HG02759 (cell line): ENCODE measurements at regions not wholly inside any gene's neighbourhood (a gene's known extent, or its start where the extent isn't known, plus 50 kb on each side); places are given as distances from the start of the nearest gene placed in this dataset.
"Not testable (repeated sequence)": the region's sequence is repeated elsewhere in the genome, so short reads cannot be mapped to it uniquely, and the experiment has no call there.

Source experiments
- ATAC-seq: cut with Tn5 transposase; IDR thresholded peaks from one replicate; pipeline ENCODE4 v1.9.1; 2021; ENCODE audit warnings: mild to moderate bottlenecking, moderate library complexity; ENCODE audit not compliant: unreplicated experiment

GRCh38 chr3:77707281-77707680 is 667.4 kb downstream of the ROBO2 start:
- no peak for ATAC-seq

- no peak for ATAC-seq
Measured at GRCh38 chr3:77709155-77709554, 669.3 kb downstream of the ROBO2 start.

GRCh38 chr3:77718311-77718710 is 678.4 kb downstream of the ROBO2 start:
- ATAC-seq = no peak

GRCh38 chr3:77720460-77720971 is 680.6 kb downstream of the ROBO2 start:
- no peak for ATAC-seq

GRCh38 chr3:77726517-77726916 is 686.6 kb downstream of the ROBO2 start:
- ATAC-seq = no peak

GRCh38 chr3:77746048-77746447 is 706.1 kb downstream of the ROBO2 start:
- no peak for ATAC-seq

- no peak for ATAC-seq
Measured at GRCh38 chr3:77746892-77747291, 707.0 kb downstream of the ROBO2 start.

GRCh38 chr3:77756397-77756975 is 716.6 kb downstream of the ROBO2 start:
- ATAC-seq = not testable (repeated sequence)

GRCh38 chr3:77772459-77772858 is 732.6 kb downstream of the ROBO2 start:
- ATAC-seq = no peak

- ATAC-seq = no peak
Measured at GRCh38 chr3:77773084-77773483, 733.2 kb downstream of the ROBO2 start.

- ATAC-seq = no peak
Measured at GRCh38 chr3:77780278-77780996, 740.5 kb downstream of the ROBO2 start.

GRCh38 chr3:77786216-77786615 is 746.3 kb downstream of the ROBO2 start:
- ATAC-seq = no peak

GRCh38 chr3:77795013-77795412 is 755.1 kb downstream of the ROBO2 start:
- ATAC-seq = no peak

GRCh38 chr3:77799278-77799677 is 759.4 kb downstream of the ROBO2 start:
- ATAC-seq = no peak

GRCh38 chr3:77800893-77801292 is 761.0 kb downstream of the ROBO2 start:
- ATAC-seq = no peak

- no peak for ATAC-seq
Measured at GRCh38 chr3:77807312-77807711, 767.4 kb downstream of the ROBO2 start.

- no peak for ATAC-seq
Measured at GRCh38 chr3:77814845-77815244, 774.9 kb downstream of the ROBO2 start.

GRCh38 chr3:77815467-77815866 is 775.6 kb downstream of the ROBO2 start:
- no peak for ATAC-seq

GRCh38 chr3:77816366-77816765 is 776.5 kb downstream of the ROBO2 start:
- ATAC-seq = no peak

- ATAC-seq = no peak
Measured at GRCh38 chr3:77825001-77825827, 785.3 kb downstream of the ROBO2 start.

GRCh38 chr3:77835921-77836320 is 796.0 kb downstream of the ROBO2 start:
- ATAC-seq = no peak
